HepG2 (cell line): ENCODE measurements at regions not wholly inside any gene's neighbourhood (a gene's known extent, or its start where the extent isn't known, plus 50 kb on each side); places are given as distances from the start of the nearest gene placed in this dataset.

Source experiments
- ATAC-seq: fragments of 200-7000 bp; cut with Tn5 transposase; 3 replicates; pipeline ENCODE4 v1.9.1; 2020; ENCODE audit warnings: mild to moderate bottlenecking, moderate library complexity
- BruUV-seq: library from RNA; stranded (reverse); fragments of 400-500 nt; replicated peaks from 2 replicates; lab custom pipeline; 2021; lab: Mats Ljungman, UMichigan
- CTCF ChIA-PET: fragments of 300-600 bp; formaldehyde crosslinking; extraction: SDS; loops from one replicate; lab custom pipeline; 2021; ENCODE audit warnings: low total read pairs, inconsistent platforms, low intra/inter-chr PET ratio; lab: Yijun Ruan, JAX
- POLR2A ChIA-PET: fragments of 350-600 bp; sonication (Branson Sonifier 250); formaldehyde crosslinking; loops from one replicate; lab custom pipeline; 2020; ENCODE audit warnings: antibody characterized with exemption, inconsistent platforms; lab: Yijun Ruan, JAX
- DNase-seq: peaks from one replicate; pipeline ENCODE4 v3.0.0-alpha.2; 2015; ENCODE audit warnings: low spot score
- FAIRE-seq: peaks from 3 replicates; lab custom pipeline; 2011; peaks lifted over from hg19 to GRCh38; lab: Jason Lieb, UNC
- H2AFZ ChIP-seq: one replicate; pipeline ENCODE4 v1.6.1; 2011; ENCODE audit warnings: low read length, inconsistent platforms
- H3K27ac ChIP-seq: fragments of 300-600 bp; 3 replicates; pipeline ENCODE4 v1.8.0; 2011; ENCODE audit warnings: mixed run types, mild to moderate bottlenecking, mixed read lengths, low read length, inconsistent platforms; ENCODE audit not compliant: insufficient read depth; ENCODE audit errors: extremely low read length
- H3K27me3 ChIP-seq, 2 experiments: fragments of 200-600 bp in 1 of 2; 2 replicates in 1 of 2; 3 replicates in 1 of 2; pipeline versions ENCODE4 v1.6.0 to v1.8.0; 2011; ENCODE audit warnings: low read length in 2 of 2, mild to moderate bottlenecking in 2 of 2, moderate library complexity in 2 of 2, inconsistent platforms in 1 of 2; ENCODE audit not compliant: insufficient read depth in 2 of 2, control insufficient read depth in 1 of 2
- H3K36me3 ChIP-seq, 2 experiments: fragments of 200-600 bp in 1 of 2; replicated peaks in 1 of 2; 2 replicates in 1 of 2; 3 replicates in 1 of 2; pipeline versions ENCODE4 v1.5.1 to v1.8.0; 2011; ENCODE audit warnings: low read length in 2 of 2, inconsistent platforms in 1 of 2; ENCODE audit not compliant: insufficient read depth in 2 of 2, control insufficient read depth in 1 of 2
- H3K4me1 ChIP-seq: 2 replicates; pipeline ENCODE4 v1.5.1; 2012; ENCODE audit warnings: low read length, inconsistent platforms; ENCODE audit not compliant: insufficient read depth
- H3K4me2 ChIP-seq: 2 replicates; pipeline ENCODE4 v1.6.0; 2011; ENCODE audit warnings: low read depth, low read length, inconsistent platforms
- H3K4me3 ChIP-seq, 3 experiments: fragments of 200-600 bp in 1 of 3; sonication (generic), shearing (Covaris generic) in 1 of 3; replicated peaks in 1 of 3; 2 replicates each; pipeline ENCODE4 v1.5.1; 2011 to 2016; ENCODE audit warnings: low read length in 3 of 3, inconsistent platforms in 2 of 3, low read depth in 2 of 3, mild to moderate bottlenecking in 2 of 3, control low read depth in 1 of 3, mixed read lengths in 1 of 3; ENCODE audit not compliant: insufficient read depth in 1 of 3
- H3K79me2 ChIP-seq: one replicate; pipeline ENCODE4 v1.6.1; 2011; ENCODE audit warnings: low read length, inconsistent platforms; ENCODE audit not compliant: insufficient read depth
- H3K9ac ChIP-seq: 2 replicates; pipeline ENCODE4 v1.6.0; 2011; ENCODE audit warnings: mild to moderate bottlenecking, low read depth, low read length, inconsistent platforms; ENCODE audit not compliant: insufficient read depth
- H3K9me3 ChIP-seq: 2 replicates; pipeline ENCODE4 v1.5.1; 2012; ENCODE audit warnings: mild to moderate bottlenecking, low read length
- H4K20me1 ChIP-seq: 2 replicates; pipeline ENCODE4 v1.6.0; 2011; ENCODE audit warnings: inconsistent platforms, mild to moderate bottlenecking, low read length, moderate library complexity; ENCODE audit not compliant: insufficient read depth
- FOXO4 ChIP-seq: sonication (generic); formaldehyde crosslinking; conservative IDR thresholded peaks from 2 replicates; pipeline ENCODE4 v1.8.1; 2023; ENCODE audit warnings: missing genetic modification reagents
- HOXA9 ChIP-seq: sonication (generic); formaldehyde crosslinking; IDR thresholded peaks from 2 replicates; pipeline ENCODE4 v1.8.1; 2022; ENCODE audit warnings: missing genetic modification reagents, mild to moderate bottlenecking, moderate library complexity, borderline replicate concordance
- JUN ChIP-seq: sonication (generic); formaldehyde crosslinking; IDR thresholded peaks from 2 replicates; pipeline ENCODE4 v1.4.0; 2020; ENCODE audit warnings: mild to moderate bottlenecking, missing genetic modification reagents
- TAF1 ChIP-seq: sonication (generic); formaldehyde crosslinking; IDR thresholded peaks from 2 replicates; pipeline ENCODE4 v1.4.0; 2020; ENCODE audit warnings: missing genetic modification reagents
- ZNF629 ChIP-seq: sonication (generic); formaldehyde crosslinking; conservative IDR thresholded peaks from 2 replicates; pipeline ENCODE4 v1.5.0; 2020; ENCODE audit warnings: missing genetic modification reagents
- ZNF792 ChIP-seq: IDR thresholded peaks from 2 replicates; pipeline ENCODE4 v1.6.1; 2016
- WGBS: methylation state at CpG from one replicate; pipeline ENCODE4 v1.1.6; 2017; ENCODE audit warnings: low lambda C conversion rate; 5-methylcytosine and 5-hydroxymethylcytosine counted together
- in situ Hi-C: cut with HindIII; loops from 2 replicates; pipeline ENCODE4 v1.10.0; 2017; ENCODE audit warnings: low pct_unique_long_range_greater_than_20kb; ENCODE audit not compliant: extremely low pct_ligation_motif_present
- intact Hi-C: fragments of 100-400 bp; cut with micrococcal nuclease; formaldehyde crosslinking; loops from one replicate; pipeline ENCODE4 v1.10.0; 2022; ENCODE audit not compliant: unreplicated experiment
- TF ChIP-seq, protein P1 (sequence below): sonication (generic); formaldehyde crosslinking; conservative IDR thresholded peaks from 2 replicates; pipeline ENCODE4 v1.4.0; 2020; ENCODE audit warnings: mild to moderate bottlenecking, missing genetic modification reagents, moderate library complexity
- TF ChIP-seq, protein P2 (sequence below): sonication (generic); formaldehyde crosslinking; IDR thresholded peaks from 2 replicates; pipeline ENCODE4 v1.5.0; 2020; ENCODE audit warnings: missing genetic modification reagents

DNA sequence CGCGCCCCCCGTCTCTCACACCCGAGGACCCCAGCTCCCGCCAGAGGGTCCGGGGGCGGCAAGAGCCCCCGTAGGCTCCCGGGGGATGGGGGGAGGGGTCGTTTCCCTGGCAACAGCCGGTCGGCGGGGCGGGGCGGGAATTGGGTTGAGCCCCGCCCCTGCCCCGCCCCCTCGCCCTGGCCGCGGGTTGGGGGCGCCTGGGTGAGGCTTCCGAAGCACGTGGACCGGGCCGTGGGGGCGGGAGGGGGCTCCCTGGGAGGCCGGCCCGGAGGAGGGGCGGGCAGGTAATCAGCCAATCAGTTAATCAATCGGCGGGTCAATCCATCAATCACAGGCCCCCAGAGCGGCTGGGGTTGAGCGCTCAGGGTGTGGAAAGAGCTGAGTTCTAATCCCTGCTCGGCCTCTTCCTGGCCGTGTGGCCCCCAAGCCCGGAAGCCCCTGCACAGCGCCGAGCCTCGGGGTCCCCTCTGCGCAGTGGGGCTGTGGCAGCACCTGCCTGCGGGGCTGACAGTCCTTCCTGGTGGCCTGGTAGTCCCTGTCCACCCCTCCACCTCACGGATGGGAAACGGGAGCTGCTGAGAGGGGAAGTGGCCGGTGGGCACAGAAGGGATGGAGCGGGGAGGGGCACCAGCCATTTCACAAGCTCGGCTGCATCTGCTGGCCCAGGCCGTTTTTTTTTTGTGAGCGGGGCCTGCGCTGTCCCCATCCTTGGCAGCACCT, 174.2 kb upstream of the IER5L start:
- BruUV-seq, result no TSS peak
- Histone ChIP-seq H3K9ac (no peak overlapping the region; the same call in 1 of the 2 replicates), H3K27me3 (peaks cover 6 to 13% of the 10 kb centered on the region in 2 experiments; a peak in 2 of 5 replicates), H3K36me3 (no peaks in the 10 kb centered on the region), H3K4me3 (peak overlapping the region in 1 of 3 experiments; percentile 41; a peak in 1 of 6 replicates), H2AFZ (no peak overlapping the region), H3K9me3 (peaks cover 13% of the 10 kb centered on the region), H3K27ac (no peak overlapping the region), H3K79me2 (no peaks in the 10 kb centered on the region), H4K20me1 (no peaks in the 10 kb centered on the region)
- WGBS, result 59% methylated on average over 12 of the region's 49 CpGs
- FAIRE-seq (no peak), DNase-seq (no peak)
- CTCF ChIA-PET, result no interaction called here
- POLR2A ChIA-PET, result interaction anchor here (0.7 kb wide), 1 partner anchor 9 kb away, joined by 3 read pairs; no protein-coding TSS in a partner anchor
- TF ChIP-seq ZNF629 (CRISPR knock-in tag), result no peak
- TF ChIP-seq JUN (CRISPR knock-in tag), result no peak
- TF ChIP-seq ZNF792 (CRISPR knock-in tag), result no peak
- TF ChIP-seq, protein P1, sequence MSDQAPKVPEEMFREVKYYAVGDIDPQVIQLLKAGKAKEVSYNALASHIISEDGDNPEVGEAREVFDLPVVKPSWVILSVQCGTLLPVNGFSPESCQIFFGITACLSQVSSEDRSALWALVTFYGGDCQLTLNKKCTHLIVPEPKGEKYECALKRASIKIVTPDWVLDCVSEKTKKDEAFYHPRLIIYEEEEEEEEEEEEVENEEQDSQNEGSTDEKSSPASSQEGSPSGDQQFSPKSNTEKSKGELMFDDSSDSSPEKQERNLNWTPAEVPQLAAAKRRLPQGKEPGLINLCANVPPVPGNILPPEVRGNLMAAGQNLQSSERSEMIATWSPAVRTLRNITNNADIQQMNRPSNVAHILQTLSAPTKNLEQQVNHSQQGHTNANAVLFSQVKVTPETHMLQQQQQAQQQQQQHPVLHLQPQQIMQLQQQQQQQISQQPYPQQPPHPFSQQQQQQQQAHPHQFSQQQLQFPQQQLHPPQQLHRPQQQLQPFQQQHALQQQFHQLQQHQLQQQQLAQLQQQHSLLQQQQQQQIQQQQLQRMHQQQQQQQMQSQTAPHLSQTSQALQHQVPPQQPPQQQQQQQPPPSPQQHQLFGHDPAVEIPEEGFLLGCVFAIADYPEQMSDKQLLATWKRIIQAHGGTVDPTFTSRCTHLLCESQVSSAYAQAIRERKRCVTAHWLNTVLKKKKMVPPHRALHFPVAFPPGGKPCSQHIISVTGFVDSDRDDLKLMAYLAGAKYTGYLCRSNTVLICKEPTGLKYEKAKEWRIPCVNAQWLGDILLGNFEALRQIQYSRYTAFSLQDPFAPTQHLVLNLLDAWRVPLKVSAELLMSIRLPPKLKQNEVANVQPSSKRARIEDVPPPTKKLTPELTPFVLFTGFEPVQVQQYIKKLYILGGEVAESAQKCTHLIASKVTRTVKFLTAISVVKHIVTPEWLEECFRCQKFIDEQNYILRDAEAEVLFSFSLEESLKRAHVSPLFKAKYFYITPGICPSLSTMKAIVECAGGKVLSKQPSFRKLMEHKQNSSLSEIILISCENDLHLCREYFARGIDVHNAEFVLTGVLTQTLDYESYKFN (CRISPR knock-in tag), result no peak
- TF ChIP-seq HOXA9, result no peak
- TF ChIP-seq, protein P2, sequence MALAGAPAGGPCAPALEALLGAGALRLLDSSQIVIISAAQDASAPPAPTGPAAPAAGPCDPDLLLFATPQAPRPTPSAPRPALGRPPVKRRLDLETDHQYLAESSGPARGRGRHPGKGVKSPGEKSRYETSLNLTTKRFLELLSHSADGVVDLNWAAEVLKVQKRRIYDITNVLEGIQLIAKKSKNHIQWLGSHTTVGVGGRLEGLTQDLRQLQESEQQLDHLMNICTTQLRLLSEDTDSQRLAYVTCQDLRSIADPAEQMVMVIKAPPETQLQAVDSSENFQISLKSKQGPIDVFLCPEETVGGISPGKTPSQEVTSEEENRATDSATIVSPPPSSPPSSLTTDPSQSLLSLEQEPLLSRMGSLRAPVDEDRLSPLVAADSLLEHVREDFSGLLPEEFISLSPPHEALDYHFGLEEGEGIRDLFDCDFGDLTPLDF (CRISPR knock-in tag), result no peak
- no peak for TF ChIP-seq TAF1 (CRISPR knock-in tag)
- TF ChIP-seq FOXO4, result no peak
- TF ChIP-seq, all 625 proteins: peak for 0
- Histone ChIP-seq H3K4me1 (peaks cover 36% of the 10 kb centered on the region), H3K4me2 (peak overlapping the region; percentile 56; the same call in 1 of the 2 replicates)
- no peak for ATAC-seq
- intact Hi-C loops (no loop called here), in situ Hi-C loops (no loop called here)
